Neural progenitor cell (in vitro differentiated cells): ENCODE measurements at regions not wholly inside any gene's neighbourhood (a gene's known extent, or its start where the extent isn't known, plus 50 kb on each side); places are given as distances from the start of the nearest gene placed in this dataset.

Experiments
- DNase-seq: peaks from one replicate; pipeline ENCODE4 v3.0.0-alpha.2; 2016; ENCODE audit warnings: low spot score
- H2AFZ ChIP-seq: fragments of 200-600 bp; sonication (generic); replicated peaks from 2 replicates; pipeline ENCODE4 v1.6.1; 2016; ENCODE audit warnings: antibody characterized with exemption
- H3F3A ChIP-seq: fragments of 200-600 bp; sonication (generic); 2 replicates; pipeline ENCODE4 v1.6.1; 2016; ENCODE audit warnings: antibody characterized with exemption, low read depth
- H3K27ac ChIP-seq: fragments of 200-600 bp; sonication (generic); 2 replicates; pipeline ENCODE4 v1.5.1; 2016; ENCODE audit warnings: mild to moderate bottlenecking
- H3K27me3 ChIP-seq: fragments of 200-600 bp; sonication (generic); 2 replicates; pipeline ENCODE4 v1.6.1; 2016; ENCODE audit warnings: mild to moderate bottlenecking, moderate library complexity
- H3K36me3 ChIP-seq: fragments of 200-600 bp; sonication (generic); 2 replicates; pipeline ENCODE4 v1.5.1; 2016
- H3K4me1 ChIP-seq: fragments of 200-600 bp; sonication (generic); 2 replicates; pipeline ENCODE4 v1.6.1; 2016; ENCODE audit warnings: mixed run types
- H3K4me2 ChIP-seq: fragments of 200-600 bp; sonication (generic); 2 replicates; pipeline ENCODE4 v1.6.1; 2016
- H3K4me3 ChIP-seq: fragments of 200-600 bp; sonication (generic); 2 replicates; pipeline ENCODE4 v1.5.1; 2016
- H3K79me2 ChIP-seq: fragments of 200-600 bp; sonication (generic); 2 replicates; pipeline ENCODE4 v1.6.1; 2016; ENCODE audit warnings: low read depth
- H3K9ac ChIP-seq: fragments of 200-600 bp; sonication (generic); 2 replicates; pipeline ENCODE4 v1.6.1; 2016
- H3K9me3 ChIP-seq: fragments of 200-600 bp; sonication (generic); 2 replicates; pipeline ENCODE4 v1.5.1; 2016; ENCODE audit warnings: low read depth
- H4K20me1 ChIP-seq: fragments of 200-600 bp; sonication (generic); 2 replicates; pipeline ENCODE4 v1.6.1; 2016; ENCODE audit warnings: low read depth
- H3K27ac Mint-ChIP-seq: 3 replicates; pipeline ENCODE4 v1.8.0; 2021; ENCODE audit warnings: mixed read lengths
- H3K27me3 Mint-ChIP-seq: 2 replicates; pipeline ENCODE4 v1.8.0; 2022; ENCODE audit warnings: low read depth, mild to moderate bottlenecking, inconsistent platforms, moderate library complexity, mixed read lengths; ENCODE audit not compliant: insufficient read depth
- H3K36me3 Mint-ChIP-seq: 3 replicates; pipeline ENCODE4 v1.8.0; 2021; ENCODE audit warnings: mixed read lengths
- H3K4me1 Mint-ChIP-seq: 3 replicates; pipeline ENCODE4 v1.8.0; 2021; ENCODE audit warnings: mixed read lengths
- H3K4me3 Mint-ChIP-seq: 3 replicates; pipeline ENCODE4 v1.8.0; 2021; ENCODE audit warnings: mild to moderate bottlenecking, moderate library complexity, mixed read lengths
- H3K9me3 Mint-ChIP-seq: 3 replicates; pipeline ENCODE4 v1.8.0; 2020; ENCODE audit warnings: mixed read lengths
- CTCF ChIP-seq: fragments of 200-600 bp; sonication (generic); IDR thresholded peaks from 2 replicates; pipeline ENCODE4 v1.5.1; 2017; ENCODE audit warnings: antibody characterized with exemption, mild to moderate bottlenecking
- EZH2 ChIP-seq: fragments of 200-600 bp; sonication (generic); IDR thresholded peaks from 2 replicates; pipeline ENCODE4 v1.6.1; 2017; ENCODE audit warnings: antibody characterized with exemption, mild to moderate bottlenecking, moderate library complexity
- EZH2phosphoT487 ChIP-seq: fragments of 200-600 bp; sonication (generic); IDR thresholded peaks from 2 replicates; pipeline ENCODE4 v1.6.1; 2017; ENCODE audit warnings: antibody characterized with exemption

- Histone ChIP-seq H3K27me3 (no peaks in the 10 kb centered on the region), H3K9ac (no peak overlapping the region), H3K36me3 (no peaks in the 10 kb centered on the region), H3K9me3 (no peaks in the 10 kb centered on the region), H3K4me1 (no peaks in the 10 kb centered on the region), H3K27ac (no peak overlapping the region), H3F3A (no peaks in the 10 kb centered on the region), H3K4me2 (no peak overlapping the region), H3K79me2 (no peaks in the 10 kb centered on the region), H2AFZ (no peak overlapping the region), H4K20me1 (no peaks in the 10 kb centered on the region), H3K4me3 (no peak overlapping the region)
- Mint-ChIP-seq H3K4me3 (no peak overlapping the region), H3K9me3 (no peaks in the 10 kb centered on the region), H3K4me1 (peaks cover 2% of the 10 kb centered on the region), H3K36me3 (no peaks in the 10 kb centered on the region), H3K27me3 (peaks cover 13% of the 10 kb centered on the region), H3K27ac (no peak overlapping the region)
- TF ChIP-seq CTCF (no peak), EZH2 (no peak), EZH2phosphoT487 (no peak)
- DNase-seq = no peak
Observed at GRCh38 chr10:131424836-131425491, 113.4 kb upstream of the TCERG1L start.

DNA sequence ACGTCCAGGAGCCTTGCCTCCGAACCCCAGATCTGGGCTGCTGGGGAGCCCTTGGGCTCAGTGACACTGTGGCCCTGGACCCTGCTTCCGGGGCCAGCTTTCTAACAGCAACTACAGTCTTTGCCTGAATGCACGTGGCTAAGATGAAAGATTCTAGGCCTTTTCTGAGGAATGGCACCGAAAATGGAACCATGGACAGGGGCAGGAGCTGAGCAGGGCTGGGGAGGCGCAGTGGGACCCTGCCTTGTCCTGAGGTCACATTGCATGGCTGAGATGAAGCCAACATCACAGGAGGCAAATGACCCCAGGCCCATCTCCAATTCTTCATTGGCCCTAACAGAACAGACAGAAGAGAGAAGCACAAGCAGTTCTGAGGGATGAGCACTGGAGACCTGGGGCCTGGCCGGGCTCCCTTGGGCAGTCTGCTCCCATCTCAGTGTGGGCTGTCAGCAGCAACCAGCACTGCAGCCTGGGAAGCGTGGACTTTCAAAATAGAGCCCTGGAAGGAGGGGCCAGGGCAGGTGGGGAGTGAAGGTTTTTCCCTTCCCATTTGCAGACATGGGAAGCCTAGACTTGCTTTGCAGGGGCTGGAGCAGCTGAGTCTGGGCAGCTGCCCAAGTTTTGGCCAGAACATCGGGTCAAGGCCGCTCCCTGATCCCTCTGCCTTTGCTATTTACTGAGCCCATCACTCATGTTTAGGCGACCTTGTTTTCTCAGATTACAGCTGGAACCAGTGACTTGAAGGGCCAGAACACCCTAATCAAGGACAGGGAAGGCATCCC, 114.4 kb upstream of the TCERG1L start:
- no peak overlapping the region for H3K4me2 ChIP-seq
- no peak for DNase-seq
- no peaks in the 10 kb centered on the region for H3K4me1 ChIP-seq
- no peak overlapping the region for H2AFZ ChIP-seq
- no peak overlapping the region for H3K4me3 ChIP-seq
- no peaks in the 10 kb centered on the region for H4K20me1 ChIP-seq
- H3K27ac ChIP-seq = no peak overlapping the region
- H3K27me3 ChIP-seq = no peaks in the 10 kb centered on the region
- H3K36me3 ChIP-seq = no peaks in the 10 kb centered on the region
- TF ChIP-seq EZH2phosphoT487 = no peak
- no peak for TF ChIP-seq CTCF
- TF ChIP-seq EZH2 = no peak
- H3K36me3 Mint-ChIP-seq = no peaks in the 10 kb centered on the region
- no peaks in the 10 kb centered on the region for H3K9me3 Mint-ChIP-seq
- H3K9me3 ChIP-seq = no peaks in the 10 kb centered on the region
- peak overlapping the region; percentile 31 for H3K27ac Mint-ChIP-seq
- no peaks in the 10 kb centered on the region for H3F3A ChIP-seq
- H3K4me1 Mint-ChIP-seq = peaks cover 2% of the 10 kb centered on the region
- H3K4me3 Mint-ChIP-seq = no peak overlapping the region
- H3K79me2 ChIP-seq = no peaks in the 10 kb centered on the region
- no peak overlapping the region for H3K9ac ChIP-seq
- H3K27me3 Mint-ChIP-seq = peaks cover 13% of the 10 kb centered on the region

- Mint-ChIP-seq H3K36me3 (no peaks in the 10 kb centered on the region), H3K27ac (no peak overlapping the region), H3K27me3 (peaks cover 13% of the 10 kb centered on the region), H3K4me1 (peaks cover 2% of the 10 kb centered on the region), H3K4me3 (no peak overlapping the region), H3K9me3 (no peaks in the 10 kb centered on the region)
- Histone ChIP-seq H3K9me3 (no peaks in the 10 kb centered on the region), H2AFZ (no peak overlapping the region), H3K79me2 (no peaks in the 10 kb centered on the region), H3K27ac (no peak overlapping the region), H4K20me1 (no peaks in the 10 kb centered on the region), H3K36me3 (no peaks in the 10 kb centered on the region), H3K27me3 (no peaks in the 10 kb centered on the region), H3K4me1 (no peaks in the 10 kb centered on the region), H3K9ac (no peak overlapping the region), H3K4me3 (no peak overlapping the region), H3F3A (no peaks in the 10 kb centered on the region), H3K4me2 (no peak overlapping the region)
- no peak for DNase-seq
- no peak for TF ChIP-seq EZH2phosphoT487
- TF ChIP-seq EZH2 = no peak
Observed at GRCh38 chr10:131426534-131426898, 115.0 kb upstream of the TCERG1L start.

- no peaks in the 10 kb centered on the region for H3K36me3 ChIP-seq
- H3K79me2 ChIP-seq = no peaks in the 10 kb centered on the region
- no peak overlapping the region for H3K4me3 ChIP-seq
- no peak overlapping the region for H3K9ac ChIP-seq
- H3F3A ChIP-seq = no peaks in the 10 kb centered on the region
- peaks cover 12% of the 10 kb centered on the region for H3K27me3 Mint-ChIP-seq
- peaks cover 2% of the 10 kb centered on the region for H3K4me1 Mint-ChIP-seq
- H3K27ac Mint-ChIP-seq = no peak overlapping the region
- H4K20me1 ChIP-seq = no peaks in the 10 kb centered on the region
- H3K4me1 ChIP-seq = no peaks in the 10 kb centered on the region
- no peaks in the 10 kb centered on the region for H3K9me3 Mint-ChIP-seq
- H3K27me3 ChIP-seq = no peaks in the 10 kb centered on the region
- no peaks in the 10 kb centered on the region for H3K9me3 ChIP-seq
- DNase-seq = no peak
- no peak overlapping the region for H2AFZ ChIP-seq
- no peak overlapping the region for H3K27ac ChIP-seq
- H3K4me2 ChIP-seq = no peak overlapping the region
- H3K4me3 Mint-ChIP-seq = no peak overlapping the region
- no peak for TF ChIP-seq EZH2
- no peak for TF ChIP-seq EZH2phosphoT487
- no peak for TF ChIP-seq CTCF
- H3K36me3 Mint-ChIP-seq = no peaks in the 10 kb centered on the region
Observed at GRCh38 chr10:131427281-131427680, 115.8 kb upstream of the TCERG1L start.
